ENCODE measurements at regions not wholly inside any gene's neighbourhood (a gene's known extent, or its start where the extent isn't known, plus 50 kb on each side); places are given as distances from the start of the nearest gene placed in this dataset.
"Not testable (repeated sequence)": the region's sequence is repeated elsewhere in the genome, so short reads cannot be mapped to it uniquely, and the experiment has no call there.

- H3K4me3 Mint-ChIP-seq = no peak overlapping the region
- no peak overlapping the region for H3K27ac Mint-ChIP-seq
- DNase-seq = no peak
- peaks cover 5% of the 10 kb centered on the region for H3K4me1 Mint-ChIP-seq
- TF ChIP-seq CTCF (IDR thresholded peaks at IDR 0.05) = no peak
- H3K36me3 Mint-ChIP-seq (ENCODE audit: low read depth) = no peaks in the 10 kb centered on the region
- H3K27me3 Mint-ChIP-seq (ENCODE audit: low read depth, poor library complexity) = peaks cover 3% of the 10 kb centered on the region
- H3K9me3 Mint-ChIP-seq = no peaks in the 10 kb centered on the region
These were observed 85.2 kb upstream of the KCNAB1 start for GRCh38 chr3:156035158-156035557.

GRCh38 chr3:156036258-156037053, 83.9 kb upstream of the KCNAB1 start:
- no peaks in the 10 kb centered on the region for H3K36me3 Mint-ChIP-seq (ENCODE audit: low read depth)
- peaks cover 5% of the 10 kb centered on the region for H3K4me1 Mint-ChIP-seq
- no peak for DNase-seq
- peaks cover 3% of the 10 kb centered on the region for H3K27me3 Mint-ChIP-seq (ENCODE audit: low read depth, poor library complexity)
- H3K4me3 Mint-ChIP-seq = no peak overlapping the region
- no peak for TF ChIP-seq CTCF (IDR thresholded peaks at IDR 0.05)
- H3K9me3 Mint-ChIP-seq = no peaks in the 10 kb centered on the region
- no peak overlapping the region for H3K27ac Mint-ChIP-seq

- Mint-ChIP-seq H3K27me3 (ENCODE audit: low read depth, poor library complexity) (no peaks in the 10 kb centered on the region), H3K27ac (no peak overlapping the region), H3K4me1 (peaks cover 5% of the 10 kb centered on the region), H3K36me3 (ENCODE audit: low read depth) (no peaks in the 10 kb centered on the region), H3K4me3 (no peak overlapping the region), H3K9me3 (no peaks in the 10 kb centered on the region)
- no peak for TF ChIP-seq CTCF (IDR thresholded peaks at IDR 0.05)
- no peak for DNase-seq
These were observed 83.0 kb upstream of the KCNAB1 start for GRCh38 chr3:156037356-156037755.

- Mint-ChIP-seq H3K9me3 (no peaks in the 10 kb centered on the region), H3K27ac (no peak overlapping the region), H3K4me1 (no peaks in the 10 kb centered on the region)
These were observed 81.5 kb upstream of the KCNAB1 start for GRCh38 chr3:156038869-156039268.

GRCh38 chr3:156040041-156040440, 80.3 kb upstream of the KCNAB1 start:
- H3K27ac Mint-ChIP-seq = no peak overlapping the region
- peaks cover 12% of the 10 kb centered on the region for H3K4me1 Mint-ChIP-seq
- no peaks in the 10 kb centered on the region for H3K9me3 Mint-ChIP-seq
- H3K36me3 Mint-ChIP-seq (ENCODE audit: low read depth) = no peaks in the 10 kb centered on the region
- H3K4me3 Mint-ChIP-seq = no peak overlapping the region
- no peak for TF ChIP-seq CTCF (IDR thresholded peaks at IDR 0.05)
- no peak for DNase-seq
- H3K27me3 Mint-ChIP-seq (ENCODE audit: low read depth, poor library complexity) = no peaks in the 10 kb centered on the region

More at GRCh38 chr3:156038869-156039268, 81.5 kb upstream of the KCNAB1 start:
- Mint-ChIP-seq H3K4me3 (no peak overlapping the region), H3K36me3 (ENCODE audit: low read depth) (no peaks in the 10 kb centered on the region), H3K27me3 (ENCODE audit: low read depth, poor library complexity) (no peaks in the 10 kb centered on the region)
- no peak for DNase-seq
- TF ChIP-seq CTCF (IDR thresholded peaks at IDR 0.05) = no peak

- H3K4me1 Mint-ChIP-seq = peaks cover 19% of the 10 kb centered on the region
- not testable (repeated sequence) for H3K27ac Mint-ChIP-seq; DNase-seq; H3K4me3 Mint-ChIP-seq; H3K9me3 Mint-ChIP-seq; H3K36me3 Mint-ChIP-seq (ENCODE audit: low read depth); H3K27me3 Mint-ChIP-seq (ENCODE audit: low read depth, poor library complexity)
These were observed 79.0 kb upstream of the KCNAB1 start for GRCh38 chr3:156041216-156041841.

- H3K27me3 Mint-ChIP-seq (ENCODE audit: low read depth, poor library complexity); H3K36me3 Mint-ChIP-seq (ENCODE audit: low read depth); H3K4me3 Mint-ChIP-seq; H3K9me3 Mint-ChIP-seq; DNase-seq; H3K27ac Mint-ChIP-seq: not testable (repeated sequence)
- H3K4me1 Mint-ChIP-seq = peaks cover 19% of the 10 kb centered on the region
These were observed 78.5 kb upstream of the KCNAB1 start for GRCh38 chr3:156041856-156042255.

Data from nephron progenitor cell (in vitro differentiated cells).